PC-3 (cell line): ENCODE measurements at regions not wholly inside any gene's neighbourhood (a gene's known extent, or its start where the extent isn't known, plus 50 kb on each side); places are given as distances from the start of the nearest gene placed in this dataset.

Experiments
- ATAC-seq: fragments of 200-7000 bp; cut with Tn5 transposase; 2 replicates; pipeline ENCODE4 v1.9.1; 2020; ENCODE audit warnings: mild to moderate bottlenecking, moderate library complexity
- BruUV-seq: library from RNA; stranded (reverse); fragments of 400-500 nt; replicated peaks from 2 replicates; lab custom pipeline; 2021; lab: Mats Ljungman, UMichigan
- CTCF ChIA-PET: fragments of 300-600 bp; sonication (Branson Sonifier 250); formaldehyde crosslinking; loops from one replicate; lab custom pipeline; 2022; ENCODE audit warnings: antibody characterized with exemption; lab: Charles Lee
- POLR2A ChIA-PET: fragments of 300-600 bp; sonication (Branson Sonifier 250); formaldehyde crosslinking; loops from one replicate; lab custom pipeline; 2022; ENCODE audit warnings: antibody characterized with exemption; ENCODE audit not compliant: unreplicated experiment; lab: Charles Lee
- DNase-seq: peaks from one replicate; pipeline ENCODE4 v3.0.0-alpha.2; 2015
- H2AFZ ChIP-seq: fragments of 300-600 bp; sonication (generic); 2 replicates; pipeline ENCODE4 v1.6.0; 2016; ENCODE audit warnings: antibody characterized with exemption, low read length
- H3F3A ChIP-seq: fragments of 300-600 bp; sonication (generic); one replicate; pipeline ENCODE4 v1.6.0; 2017; ENCODE audit warnings: antibody characterized with exemption, low read length, control low read depth, mild to moderate bottlenecking; ENCODE audit not compliant: unreplicated experiment
- H3K27ac ChIP-seq: fragments of 300-600 bp; sonication (generic); 2 replicates; pipeline ENCODE4 v1.5.1; 2016; ENCODE audit warnings: mild to moderate bottlenecking, low read length
- H3K27me3 ChIP-seq: fragments of 300-600 bp; sonication (generic); 2 replicates; pipeline ENCODE4 v1.6.1; 2016; ENCODE audit warnings: low read length, mixed read lengths
- H3K36me3 ChIP-seq: fragments of 300-600 bp; sonication (generic); 2 replicates; pipeline ENCODE4 v1.6.1; 2016; ENCODE audit warnings: low read depth, mixed run types, low read length, mixed read lengths
- H3K4me1 ChIP-seq: fragments of 300-600 bp; sonication (generic); 2 replicates; pipeline ENCODE4 v1.5.1; 2016; ENCODE audit warnings: low read length; ENCODE audit not compliant: insufficient read depth
- H3K4me2 ChIP-seq: fragments of 300-600 bp; sonication (generic); 2 replicates; pipeline ENCODE4 v1.6.0; 2016; ENCODE audit warnings: low read length
- H3K4me3 ChIP-seq: fragments of 300-600 bp; sonication (generic); 2 replicates; pipeline ENCODE4 v1.5.1; 2016; ENCODE audit warnings: mild to moderate bottlenecking, low read length, mixed read lengths
- H3K79me2 ChIP-seq: fragments of 300-600 bp; sonication (generic); 2 replicates; pipeline ENCODE4 v1.6.1; 2017; ENCODE audit warnings: low read length, mixed read lengths
- H3K9ac ChIP-seq: fragments of 300-600 bp; sonication (generic); 2 replicates; pipeline ENCODE4 v1.6.0; 2016; ENCODE audit warnings: mild to moderate bottlenecking, low read length
- H3K9me2 ChIP-seq: fragments of 300-600 bp; sonication (generic); replicated peaks from 2 replicates; pipeline ENCODE4 v1.6.1; 2016; ENCODE audit warnings: mixed run types, low read length, mixed read lengths
- H3K9me3 ChIP-seq: fragments of 300-600 bp; sonication (generic); 2 replicates; pipeline ENCODE4 v1.6.1; 2016; ENCODE audit warnings: low read length, mixed read lengths
- H4K20me1 ChIP-seq: fragments of 300-600 bp; sonication (generic); 2 replicates; pipeline ENCODE4 v1.6.1; 2016; ENCODE audit warnings: low read length, mixed read lengths
- CTCF ChIP-seq: fragments of 300-600 bp; sonication (generic); conservative IDR thresholded peaks from 2 replicates; pipeline ENCODE4 v1.5.1; 2017; ENCODE audit warnings: antibody characterized with exemption, low read depth, mild to moderate bottlenecking, low read length
- EZH2 ChIP-seq: fragments of 300-600 bp; sonication (generic); IDR thresholded peaks from one replicate; pipeline ENCODE4 v1.6.1; 2017; ENCODE audit warnings: antibody characterized with exemption, mild to moderate bottlenecking, low read length; ENCODE audit not compliant: unreplicated experiment
- EZH2phosphoT487 ChIP-seq: fragments of 300-600 bp; sonication (generic); IDR thresholded peaks from 2 replicates; pipeline ENCODE4 v1.6.1; 2018; ENCODE audit warnings: mild to moderate bottlenecking, antibody characterized with exemption, low read length, borderline replicate concordance
- intact Hi-C: fragments of 100-400 bp; cut with micrococcal nuclease; formaldehyde crosslinking; loops from 2 replicates; pipeline ENCODE4 v1.9.0; 2023

DNA sequence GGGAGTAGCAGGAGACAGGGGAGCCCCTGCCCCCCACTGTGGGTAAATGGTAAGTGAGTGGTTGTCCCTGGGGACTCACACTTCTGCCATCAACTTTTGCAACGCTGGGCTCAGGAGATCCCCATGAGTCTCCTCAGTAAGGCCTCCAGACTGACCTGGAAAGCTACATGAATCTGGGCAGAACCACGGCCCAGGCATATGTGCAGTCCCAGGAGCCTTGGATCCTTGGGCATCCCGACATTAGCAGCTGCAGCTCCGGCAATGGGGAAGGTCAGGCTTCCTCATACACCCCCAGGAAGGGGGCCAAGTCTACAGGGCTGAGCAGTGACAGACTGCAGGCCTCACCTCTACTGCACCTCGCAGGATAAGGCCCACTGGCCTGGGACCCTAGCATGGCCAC lies 868.7 kb upstream of the ADGRL4 start:
- Histone ChIP-seq H3K9ac (no peak overlapping the region), H3K27me3 (no peaks in the 10 kb centered on the region), H3K4me1 (no peaks in the 10 kb centered on the region), H3K27ac (no peak overlapping the region), H3K36me3 (no peaks in the 10 kb centered on the region), H3K9me2 (no peaks in the 10 kb centered on the region), H3K4me3 (no peak overlapping the region), H4K20me1 (no peaks in the 10 kb centered on the region), H3K4me2 (no peak overlapping the region), H3K79me2 (no peaks in the 10 kb centered on the region), H2AFZ (no peak overlapping the region), H3F3A (no peaks in the 10 kb centered on the region), H3K9me3 (0 out of 2 replicates have a peak, but pooled peaks cover 3% of the 10 kb centered on the region)
- CTCF ChIA-PET, result no interaction called here
- intact Hi-C loops, result no loop called here
- BruUV-seq, result no TSS peak
- DNase-seq, result no peak
- TF ChIP-seq EZH2 (no peak), EZH2phosphoT487 (no peak), CTCF (no peak)
- ATAC-seq, result no peak
- POLR2A ChIA-PET, result no interaction called here

GRCh38 chr1:79874289-79874688 lies 867.8 kb upstream of the ADGRL4 start:
- no peak overlapping the region for H3K4me2 ChIP-seq
- no peaks in the 10 kb centered on the region for H3K4me1 ChIP-seq
- no peak overlapping the region for H3K27ac ChIP-seq
- H3K4me3 ChIP-seq, result no peak overlapping the region
- ChIA-PET CTCF (no interaction called here), POLR2A (no interaction called here)
- no peaks in the 10 kb centered on the region for H4K20me1 ChIP-seq
- no peak for ATAC-seq
- BruUV-seq, result no TSS peak
- H2AFZ ChIP-seq, result no peak overlapping the region
- no peaks in the 10 kb centered on the region for H3K27me3 ChIP-seq
- no peaks in the 10 kb centered on the region for H3K9me3 ChIP-seq
- H3K36me3 ChIP-seq, result no peaks in the 10 kb centered on the region
- TF ChIP-seq CTCF (no peak), EZH2 (no peak), EZH2phosphoT487 (no peak)
- H3K9me2 ChIP-seq, result no peaks in the 10 kb centered on the region
- intact Hi-C loops, result no loop called here
- H3K79me2 ChIP-seq, result no peaks in the 10 kb centered on the region
- H3K9ac ChIP-seq, result no peak overlapping the region
- H3F3A ChIP-seq, result no peaks in the 10 kb centered on the region
- DNase-seq, result no peak

DNA sequence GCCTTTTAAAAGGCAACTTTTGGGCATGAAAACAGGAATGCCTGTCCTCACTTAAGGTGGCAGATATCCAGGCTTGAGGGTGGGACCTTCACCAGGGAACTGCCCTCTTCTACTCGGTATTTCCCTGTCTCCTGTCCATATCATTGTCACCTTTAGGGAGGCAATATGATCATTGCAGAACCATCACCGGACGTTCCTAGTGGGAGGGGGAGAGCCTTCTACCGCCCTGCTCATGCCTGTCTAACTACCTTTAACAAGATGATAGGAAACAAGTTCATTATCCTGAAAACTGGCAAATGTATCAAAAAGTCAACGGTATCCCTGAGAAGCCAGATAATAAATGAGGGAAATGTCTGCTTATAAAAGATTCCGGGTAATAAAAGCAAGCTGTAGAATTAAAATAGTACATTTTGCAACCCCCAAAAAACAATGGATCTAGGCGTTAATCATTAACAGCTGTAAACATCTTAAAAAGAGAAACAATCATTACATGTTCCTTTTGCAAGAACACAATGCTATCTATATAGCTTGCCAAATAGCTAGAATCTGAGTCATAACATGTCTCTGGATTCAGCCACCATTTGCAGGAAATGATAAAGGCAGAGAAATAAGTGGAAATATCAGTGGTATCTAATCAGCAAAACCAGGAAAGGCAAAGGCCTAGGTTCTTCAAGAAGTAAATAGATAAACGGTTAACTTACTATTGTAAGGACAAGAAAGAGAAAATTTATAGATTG lies 852.9 kb upstream of the ADGRL4 start:
- Histone ChIP-seq H3K4me1 (no peaks in the 10 kb centered on the region), H3F3A (no peaks in the 10 kb centered on the region), H3K36me3 (no peaks in the 10 kb centered on the region), H3K9ac (no peak overlapping the region), H3K9me2 (no peaks in the 10 kb centered on the region), H4K20me1 (no peaks in the 10 kb centered on the region), H3K4me3 (no peak overlapping the region), H3K9me3 (no peaks in the 10 kb centered on the region), H3K4me2 (no peak overlapping the region), H3K79me2 (no peaks in the 10 kb centered on the region), H2AFZ (no peak overlapping the region), H3K27ac (no peak overlapping the region), H3K27me3 (no peaks in the 10 kb centered on the region)
- POLR2A ChIA-PET, result no interaction called here
- intact Hi-C loops, result no loop called here
- DNase-seq, result peak; percentile 47
- BruUV-seq, result no TSS peak
- peak; percentile 56 for ATAC-seq
- no peak for TF ChIP-seq EZH2phosphoT487
- no peak for TF ChIP-seq EZH2
- no peak for TF ChIP-seq CTCF
- CTCF ChIA-PET, result no interaction called here
